H9 (cell line): ENCODE measurements at regions not wholly inside any gene's neighbourhood (a gene's known extent, or its start where the extent isn't known, plus 50 kb on each side); places are given as distances from the start of the nearest gene placed in this dataset.

Source experiments
- DNase-seq: peaks from one replicate; pipeline ENCODE4 v3.0.0-alpha.2; 2017
- H2AFZ ChIP-seq: one replicate; pipeline ENCODE4 v1.6.1; 2013; ENCODE audit warnings: mild to moderate bottlenecking, low read length, control low read depth, moderate library complexity
- H2AK5ac ChIP-seq: 2 replicates; pipeline ENCODE4 v1.6.1; 2013; ENCODE audit warnings: low read length, control low read depth, mixed read lengths; ENCODE audit not compliant: insufficient read length
- H2BK120ac ChIP-seq: one replicate; pipeline ENCODE4 v1.6.1; 2013; ENCODE audit warnings: low read depth, mild to moderate bottlenecking, low read length, control low read depth, inconsistent platforms; ENCODE audit not compliant: poor library complexity, severe bottlenecking
- H2BK12ac ChIP-seq: 2 replicates; pipeline ENCODE4 v1.6.1; 2013; ENCODE audit warnings: low read length, control low read depth, mixed read lengths, low read depth; ENCODE audit not compliant: insufficient read length
- H2BK15ac ChIP-seq: 2 replicates; pipeline ENCODE4 v1.6.1; 2013; ENCODE audit warnings: low read depth, low read length, control low read depth
- H2BK20ac ChIP-seq: one replicate; pipeline ENCODE4 v1.6.1; 2013; ENCODE audit warnings: low read depth, mild to moderate bottlenecking, low read length, control low read depth, inconsistent platforms; ENCODE audit not compliant: poor library complexity, severe bottlenecking
- H2BK5ac ChIP-seq: 2 replicates; pipeline ENCODE4 v1.6.1; 2013; ENCODE audit warnings: low read length, control low read depth, mixed read lengths; ENCODE audit not compliant: insufficient read length
- H3K14ac ChIP-seq: 2 replicates; pipeline ENCODE4 v1.6.1; 2013; ENCODE audit warnings: low read length, control low read depth; ENCODE audit not compliant: insufficient read depth
- H3K18ac ChIP-seq: 2 replicates; pipeline ENCODE4 v1.6.1; 2013; ENCODE audit warnings: low read depth, mild to moderate bottlenecking, mixed read lengths, low read length, control low read depth; ENCODE audit not compliant: insufficient read length
- H3K23ac ChIP-seq: 2 replicates; pipeline ENCODE4 v1.6.1; 2013; ENCODE audit warnings: low read length, control low read depth, mixed read lengths, low read depth; ENCODE audit not compliant: insufficient read length
- H3K23me2 ChIP-seq: 2 replicates; pipeline ENCODE4 v1.6.1; 2013; ENCODE audit warnings: low read depth, mild to moderate bottlenecking, mixed read lengths, low read length, control low read depth; ENCODE audit not compliant: insufficient read length, poor library complexity, severe bottlenecking
- H3K27ac ChIP-seq: 2 replicates; pipeline ENCODE4 v1.5.1; 2013; ENCODE audit warnings: low read length, control low read depth, mixed read lengths, low read depth; ENCODE audit not compliant: insufficient read length
- H3K27me3 ChIP-seq: 2 replicates; pipeline ENCODE4 v1.6.1; 2013; ENCODE audit warnings: low read length, control low read depth, inconsistent platforms; ENCODE audit not compliant: insufficient read depth
- H3K4ac ChIP-seq: 2 replicates; pipeline ENCODE4 v1.6.1; 2013; ENCODE audit warnings: low read depth, mild to moderate bottlenecking, control low read depth, inconsistent platforms, low read length, moderate library complexity
- H3K4me1 ChIP-seq: 2 replicates; pipeline ENCODE4 v1.6.1; 2013; ENCODE audit warnings: low read length, control low read depth, inconsistent platforms; ENCODE audit not compliant: insufficient read depth
- H3K4me2 ChIP-seq: 2 replicates; pipeline ENCODE4 v1.6.1; 2013; ENCODE audit warnings: low read length, control low read depth, mixed read lengths; ENCODE audit not compliant: insufficient read length, insufficient read depth
- H3K56ac ChIP-seq: 2 replicates; pipeline ENCODE4 v1.6.1; 2013; ENCODE audit warnings: low read depth, mild to moderate bottlenecking, mixed read lengths, low read length, control low read depth; ENCODE audit not compliant: insufficient read length
- H3K79me1 ChIP-seq: 2 replicates; pipeline ENCODE4 v1.6.1; 2013; ENCODE audit warnings: low read depth, mild to moderate bottlenecking, moderate library complexity, low read length, control low read depth, inconsistent platforms; ENCODE audit not compliant: insufficient read depth, poor library complexity, severe bottlenecking
- H3K79me2 ChIP-seq: 2 replicates; pipeline ENCODE4 v1.6.1; 2013; ENCODE audit warnings: low read length, control low read depth, inconsistent platforms; ENCODE audit not compliant: insufficient read depth
- H3K9ac ChIP-seq: 2 replicates; pipeline ENCODE4 v1.6.1; 2013; ENCODE audit warnings: low read length, control low read depth, mixed read lengths; ENCODE audit not compliant: insufficient read length; ENCODE audit errors: extremely low read depth
- H3K9me3 ChIP-seq: one replicate; pipeline ENCODE4 v1.6.1; 2013; ENCODE audit warnings: low read depth, low read length, inconsistent platforms; ENCODE audit not compliant: control insufficient read depth
- H3T11ph ChIP-seq: one replicate; pipeline ENCODE4 v1.6.1; 2013; ENCODE audit warnings: mild to moderate bottlenecking, low read length, control low read depth, inconsistent platforms
- H4K20me1 ChIP-seq: one replicate; pipeline ENCODE4 v1.6.1; 2013; ENCODE audit not compliant: control insufficient read depth, insufficient read length, insufficient read depth
- H4K5ac ChIP-seq: 2 replicates; pipeline ENCODE4 v1.6.1; 2013; ENCODE audit warnings: low read depth, mild to moderate bottlenecking, mixed read lengths, low read length, control low read depth; ENCODE audit not compliant: insufficient read length
- H4K8ac ChIP-seq: replicated peaks from 2 replicates; pipeline ENCODE4 v1.6.1; 2013; ENCODE audit warnings: low read length, control low read depth, mixed read lengths, low read depth; ENCODE audit not compliant: insufficient read length
- H4K91ac ChIP-seq: 2 replicates; pipeline ENCODE4 v1.6.1; 2013; ENCODE audit warnings: low read depth, mild to moderate bottlenecking, moderate library complexity, mixed read lengths, low read length, control low read depth; ENCODE audit not compliant: insufficient read length
- H3K27ac Mint-ChIP-seq, 3 experiments: 2 replicates in 2 of 3; 3 replicates in 1 of 3; pipeline ENCODE4 v1.8.0; 2020 to 2021; ENCODE audit warnings: mixed read lengths in 3 of 3, mild to moderate bottlenecking in 1 of 3, moderate library complexity in 1 of 3
- H3K27me3 Mint-ChIP-seq: 2 replicates; pipeline ENCODE4 v1.8.0; 2021; ENCODE audit warnings: low read depth, mild to moderate bottlenecking, moderate library complexity, mixed read lengths
- H3K36me3 Mint-ChIP-seq, 3 experiments: 2 replicates in 2 of 3; 3 replicates in 1 of 3; pipeline ENCODE4 v1.8.0; 2020 to 2021; ENCODE audit warnings: low read depth in 3 of 3, mixed read lengths in 3 of 3; ENCODE audit not compliant: insufficient read depth in 1 of 3
- H3K4me1 Mint-ChIP-seq, 2 experiments: 2 replicates each; pipeline ENCODE4 v1.8.0; 2020; ENCODE audit warnings: mixed read lengths in 2 of 2
- H3K4me3 Mint-ChIP-seq, 2 experiments: 2 replicates in 1 of 2; 3 replicates in 1 of 2; pipeline ENCODE4 v1.8.0; 2020 to 2021; ENCODE audit warnings: mild to moderate bottlenecking in 2 of 2, mixed read lengths in 2 of 2, moderate library complexity in 1 of 2
- H3K9me3 Mint-ChIP-seq, 2 experiments: 2 replicates in 1 of 2; 3 replicates in 1 of 2; pipeline ENCODE4 v1.8.0; 2020; ENCODE audit warnings: mild to moderate bottlenecking in 2 of 2, mixed read lengths in 2 of 2, moderate library complexity in 1 of 2
- CTCF ChIP-seq: fragments of 200-600 bp; sonication (generic); conservative IDR thresholded peaks from 3 replicates; pipeline ENCODE4 v1.8.0; 2021; ENCODE audit warnings: antibody characterized with exemption, mild to moderate bottlenecking
- WGBS: extraction: QIAGEN DNeasy Blood & Tissue Kit; methylation state at CpG from one replicate; pipeline ENCODE4 v1.1.7; 2013; ENCODE audit warnings: missing lambda C conversion rate, low lambda C conversion rate, mixed read lengths; ENCODE audit not compliant: insufficient read length; ENCODE audit errors: extremely low coverage; 5-methylcytosine and 5-hydroxymethylcytosine counted together

- no peak overlapping the region for H2AK5ac ChIP-seq
- DNase-seq, result no peak
Measured at GRCh38 chr9:100739208-100739607, 161.3 kb downstream of the CAVIN4 start.

More at GRCh38 chr9:100739208-100739607, 161.3 kb downstream of the CAVIN4 start:
- Histone ChIP-seq H3K79me1 (no peaks in the 10 kb centered on the region), H3K14ac (no peak overlapping the region), H4K91ac (no peak overlapping the region), H3K23ac (no peak overlapping the region), H3K9me3 (no peaks in the 10 kb centered on the region), H2BK15ac (no peak overlapping the region), H3K23me2 (no peaks in the 10 kb centered on the region), H2BK5ac (no peak overlapping the region), H3K79me2 (no peaks in the 10 kb centered on the region), H3K9ac (no peak overlapping the region), H3T11ph (no peak overlapping the region), H3K4ac (no peak overlapping the region), H3K56ac (no peak overlapping the region), H4K8ac (no peak overlapping the region), H4K5ac (no peak overlapping the region), H3K4me2 (no peak overlapping the region), H3K27me3 (no peaks in the 10 kb centered on the region), H2BK120ac (no peak overlapping the region), H3K18ac (no peak overlapping the region), H3K27ac (no peak overlapping the region), H2BK12ac (no peak overlapping the region), H2BK20ac (no peak overlapping the region), H4K20me1 (no peaks in the 10 kb centered on the region), H3K4me1 (no peaks in the 10 kb centered on the region; the same call in 1 of the 2 replicates), H2AFZ (no peak overlapping the region)
- H3K27ac Mint-ChIP-seq, result no peak overlapping the region
- peaks cover 0 to 2% (median 0%) of the 10 kb centered on the region in 3 experiments; a peak in 2 of 7 replicates for H3K36me3 Mint-ChIP-seq
- H3K4me1 Mint-ChIP-seq, result peaks cover 19% of the 10 kb centered on the region in 2 experiments
- WGBS, result no CpG with 5 or more reads among the region's 2 CpGs
- H3K4me3 Mint-ChIP-seq, result no peak overlapping the region
- peaks cover 4 to 12% of the 10 kb centered on the region in 2 experiments; a peak in 4 of 5 replicates for H3K9me3 Mint-ChIP-seq
- no peak for TF ChIP-seq CTCF
- H3K27me3 Mint-ChIP-seq, result peaks cover 20% of the 10 kb centered on the region
